ENCODE measurements at regions not wholly inside any gene's neighbourhood (a gene's known extent, or its start where the extent isn't known, plus 50 kb on each side); places are given as distances from the start of the nearest gene placed in this dataset.
A peak's percentile ranks its signal among the peaks of the same experiment; 100 is the strongest.
"Not testable (repeated sequence)": the region's sequence is repeated elsewhere in the genome, so short reads cannot be mapped to it uniquely, and the experiment has no call there.

DNA sequence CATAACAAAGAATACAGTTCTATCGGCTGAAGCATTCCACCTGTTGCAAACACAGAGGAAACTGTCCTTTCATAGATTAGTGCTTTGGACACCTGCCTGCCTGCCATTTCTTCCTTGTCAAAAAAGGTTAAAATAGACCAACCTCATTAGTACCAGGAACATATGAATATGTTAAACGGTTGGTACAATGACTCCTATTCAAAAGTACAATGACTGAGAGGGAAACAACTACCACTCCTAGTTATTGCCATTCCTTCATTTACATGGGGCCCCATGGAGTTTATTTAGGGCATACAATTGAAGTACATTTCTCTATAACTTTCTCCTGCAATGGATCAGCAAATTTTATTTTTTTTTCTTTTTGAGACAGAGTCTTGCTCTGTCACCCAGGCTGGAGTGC, 77.4 kb upstream of the PIP5K1B start:
- Histone ChIP-seq H3K4me3 (no peak overlapping the region), H3K27me3 (no peaks in the 10 kb centered on the region), H3K9me3 (no peaks in the 10 kb centered on the region), H3K36me3 (replicated peaks in 1 of 2; ENCODE audit: insufficient read depth in 1 of 2, low read depth in 2 of 2) (no peaks in the 10 kb centered on the region), H3K4me1 (no peaks in the 10 kb centered on the region), H3K27ac (no peak overlapping the region)
- TF ChIP-seq, protein P1, sequence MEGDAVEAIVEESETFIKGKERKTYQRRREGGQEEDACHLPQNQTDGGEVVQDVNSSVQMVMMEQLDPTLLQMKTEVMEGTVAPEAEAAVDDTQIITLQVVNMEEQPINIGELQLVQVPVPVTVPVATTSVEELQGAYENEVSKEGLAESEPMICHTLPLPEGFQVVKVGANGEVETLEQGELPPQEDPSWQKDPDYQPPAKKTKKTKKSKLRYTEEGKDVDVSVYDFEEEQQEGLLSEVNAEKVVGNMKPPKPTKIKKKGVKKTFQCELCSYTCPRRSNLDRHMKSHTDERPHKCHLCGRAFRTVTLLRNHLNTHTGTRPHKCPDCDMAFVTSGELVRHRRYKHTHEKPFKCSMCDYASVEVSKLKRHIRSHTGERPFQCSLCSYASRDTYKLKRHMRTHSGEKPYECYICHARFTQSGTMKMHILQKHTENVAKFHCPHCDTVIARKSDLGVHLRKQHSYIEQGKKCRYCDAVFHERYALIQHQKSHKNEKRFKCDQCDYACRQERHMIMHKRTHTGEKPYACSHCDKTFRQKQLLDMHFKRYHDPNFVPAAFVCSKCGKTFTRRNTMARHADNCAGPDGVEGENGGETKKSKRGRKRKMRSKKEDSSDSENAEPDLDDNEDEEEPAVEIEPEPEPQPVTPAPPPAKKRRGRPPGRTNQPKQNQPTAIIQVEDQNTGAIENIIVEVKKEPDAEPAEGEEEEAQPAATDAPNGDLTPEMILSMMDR (IDR thresholded peaks at IDR 0.05): no peak
- TF ChIP-seq POLR2A (IDR thresholded peaks at IDR 0.05): no peak
- no peak for ATAC-seq
- no peak for DNase-seq
- intact Hi-C loops (cut with DNase I): no loop called here
- WGBS, 2 donors: 25 to 26% methylated on average over 2 of the region's 2 CpGs

DNA sequence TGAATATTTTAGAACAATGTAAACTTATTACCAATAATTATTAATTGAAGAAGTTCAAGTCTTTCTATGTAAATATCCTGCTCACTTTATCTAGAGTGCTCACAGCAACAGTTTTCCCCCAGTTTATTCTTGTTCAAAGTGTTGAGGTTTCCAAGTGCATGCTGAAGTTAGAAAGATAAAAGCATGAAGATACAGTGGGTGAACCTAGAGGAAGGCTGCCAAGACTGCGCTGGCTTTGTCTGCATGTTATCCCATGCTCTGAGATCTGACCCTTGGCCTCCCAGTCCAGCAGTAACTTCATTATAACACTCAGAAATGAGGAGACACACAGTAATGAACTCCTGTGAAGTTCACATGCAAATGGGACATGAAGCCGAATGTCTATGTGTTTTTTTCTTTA, 76.0 kb upstream of the PIP5K1B start:
- no peak for ATAC-seq
- TF ChIP-seq, protein P1 (IDR thresholded peaks at IDR 0.05): no peak
- no peak for TF ChIP-seq POLR2A (IDR thresholded peaks at IDR 0.05)
- Histone ChIP-seq H3K36me3 (replicated peaks in 1 of 2; ENCODE audit: insufficient read depth in 1 of 2, low read depth in 2 of 2) (no peaks in the 10 kb centered on the region), H3K27ac (no peak overlapping the region), H3K4me3 (no peak overlapping the region), H3K27me3 (no peaks in the 10 kb centered on the region), H3K4me1 (no peaks in the 10 kb centered on the region), H3K9me3 (no peaks in the 10 kb centered on the region)
- intact Hi-C loops (cut with DNase I): no loop called here
- peak in 1 of 4 donors; percentile 22 for DNase-seq
- WGBS, 2 donors: 33 to 44% methylated on average over 2 of the region's 2 CpGs

DNA sequence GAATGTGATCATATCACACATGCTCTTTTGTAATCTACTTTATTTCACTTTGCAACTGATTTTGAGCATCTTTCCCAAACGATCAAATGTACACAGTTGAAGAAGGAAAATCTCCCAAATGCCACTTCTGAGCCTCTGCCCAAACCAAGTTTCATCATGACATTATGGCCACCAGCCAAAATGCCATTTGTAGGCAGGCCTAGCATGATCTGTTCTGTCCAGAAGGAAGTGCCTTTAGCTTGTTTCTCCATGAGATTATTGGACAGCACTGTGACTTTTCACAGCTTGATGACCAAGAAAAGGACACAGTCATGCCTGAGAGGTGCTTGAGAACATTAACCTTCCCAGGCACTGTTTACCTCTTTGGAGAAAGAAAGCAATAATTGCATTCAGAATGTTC, 73.2 kb upstream of the PIP5K1B start:
- intact Hi-C loops (cut with DNase I): no loop called here
- ATAC-seq (no peak), DNase-seq (no peak)
- WGBS, 2 donors: 43 to 79% methylated on average over 1 of the region's 1 CpG
- TF ChIP-seq, protein P1 (IDR thresholded peaks at IDR 0.05): no peak
- TF ChIP-seq POLR2A (IDR thresholded peaks at IDR 0.05): no peak
- Histone ChIP-seq H3K9me3 (no peaks in the 10 kb centered on the region), H3K27me3 (no peaks in the 10 kb centered on the region), H3K4me3 (no peak overlapping the region), H3K36me3 (replicated peaks in 1 of 2; ENCODE audit: insufficient read depth in 1 of 2, low read depth in 2 of 2) (no peaks in the 10 kb centered on the region), H3K27ac (no peak overlapping the region), H3K4me1 (no peaks in the 10 kb centered on the region)

DNA sequence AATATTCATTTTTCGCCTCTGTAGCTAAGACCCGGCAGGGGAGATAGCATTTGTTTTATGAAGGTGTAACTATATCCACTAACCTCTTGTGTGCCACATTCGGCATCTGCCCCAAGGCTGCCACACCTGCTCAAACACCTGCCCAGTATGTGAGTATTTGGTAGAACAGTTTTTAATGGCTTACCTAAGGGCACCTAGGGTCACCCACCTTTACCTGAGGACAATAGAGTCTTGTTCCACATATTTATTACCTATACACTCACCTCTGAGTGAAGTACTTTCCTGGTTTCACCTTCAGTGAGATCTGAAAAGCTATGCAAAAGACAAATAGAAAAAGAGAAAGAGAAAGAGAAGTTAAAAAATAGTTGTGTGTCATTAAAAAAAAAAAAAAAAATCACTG, 68.0 kb upstream of the PIP5K1B start:
- no peaks in the 10 kb centered on the region for H3K36me3 ChIP-seq (replicated peaks in 1 of 2; ENCODE audit: insufficient read depth in 1 of 2, low read depth in 2 of 2)
- no peaks in the 10 kb centered on the region for H3K4me1 ChIP-seq
- WGBS, 2 donors: 55 to 71% methylated on average over 3 of the region's 3 CpGs
- no peaks in the 10 kb centered on the region for H3K27me3 ChIP-seq
- DNase-seq (peak in 1 of 4 donors; percentile 2), ATAC-seq (peak; percentile 64)
- H3K9me3 ChIP-seq: no peaks in the 10 kb centered on the region
- intact Hi-C loops (cut with DNase I): no loop called here
- TF ChIP-seq POLR2A (IDR thresholded peaks at IDR 0.05): no peak
- TF ChIP-seq, protein P1 (IDR thresholded peaks at IDR 0.05): no peak
- H3K4me3 ChIP-seq: no peak overlapping the region
- H3K27ac ChIP-seq: no peak overlapping the region

DNA sequence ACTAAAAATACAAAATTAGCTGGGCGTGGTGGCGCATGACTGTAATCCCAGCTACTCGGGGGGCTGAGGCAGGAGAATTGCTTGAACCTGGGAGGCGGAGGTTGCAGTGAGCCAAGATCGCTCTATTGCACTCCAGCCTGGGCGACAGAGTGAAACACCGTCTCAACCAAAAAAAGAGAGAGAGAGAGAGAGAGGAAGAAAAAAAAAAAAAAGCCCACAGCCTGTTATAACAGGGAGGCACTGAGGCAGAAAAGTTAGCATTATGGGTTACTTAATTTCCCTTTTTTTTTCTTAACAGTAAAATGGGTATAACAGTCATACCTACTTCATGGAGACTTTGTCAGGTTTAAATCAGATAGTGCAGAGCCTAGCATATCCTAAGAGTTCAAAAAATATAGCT, 65.8 kb upstream of the PIP5K1B start:
- H3K27ac ChIP-seq; H3K4me3 ChIP-seq; H3K27me3 ChIP-seq; ATAC-seq; intact Hi-C loops (cut with DNase I); DNase-seq; H3K4me1 ChIP-seq; H3K36me3 ChIP-seq (replicated peaks in 1 of 2; ENCODE audit: insufficient read depth in 1 of 2, low read depth in 2 of 2); H3K9me3 ChIP-seq: not testable (repeated sequence)
- WGBS, 2 donors: 91 to 95% methylated on average over 7 of the region's 7 CpGs

Measured in body of pancreas (tissue), 4 donors.